GM21390 (cell line): ENCODE measurements at regions not wholly inside any gene's neighbourhood (a gene's known extent, or its start where the extent isn't known, plus 50 kb on each side); places are given as distances from the start of the nearest gene placed in this dataset.

Experiments
- ATAC-seq: cut with Tn5 transposase; IDR thresholded peaks from one replicate; pipeline ENCODE4 v1.9.1; 2021; ENCODE audit not compliant: unreplicated experiment

DNA sequence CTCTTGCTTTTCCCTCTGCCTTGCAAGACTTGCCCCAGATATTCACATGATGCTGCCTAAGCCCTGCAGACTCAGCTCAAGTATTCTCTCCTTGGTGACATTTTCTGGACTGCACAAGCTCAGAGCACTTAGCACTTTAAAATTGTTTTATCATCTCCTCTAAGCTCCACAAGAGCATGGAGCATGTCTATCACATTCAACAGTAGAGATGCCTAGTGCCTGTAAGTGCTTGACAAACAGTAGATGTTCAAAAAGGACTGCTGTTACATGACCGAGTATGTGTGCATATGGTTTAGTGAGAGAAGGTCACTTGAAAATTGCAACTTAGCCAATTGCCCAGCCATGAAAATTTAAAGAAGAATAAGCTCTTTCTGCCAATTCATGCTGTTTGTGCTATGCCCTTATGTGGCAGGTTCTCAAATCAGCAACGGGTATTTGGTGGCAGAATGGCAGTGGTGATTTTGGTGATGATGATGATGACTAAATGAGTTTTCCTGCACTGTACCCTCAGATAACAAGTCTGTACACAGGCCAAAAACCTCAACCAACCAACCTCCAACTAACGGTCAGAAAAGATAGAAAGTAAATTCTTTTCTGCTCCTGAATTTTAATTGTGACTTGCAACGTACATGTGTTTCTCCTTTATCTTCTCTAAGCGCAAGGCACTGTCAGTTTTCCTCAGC is 647.2 kb upstream of the UBE2E2 start:
- no peak for ATAC-seq

DNA sequence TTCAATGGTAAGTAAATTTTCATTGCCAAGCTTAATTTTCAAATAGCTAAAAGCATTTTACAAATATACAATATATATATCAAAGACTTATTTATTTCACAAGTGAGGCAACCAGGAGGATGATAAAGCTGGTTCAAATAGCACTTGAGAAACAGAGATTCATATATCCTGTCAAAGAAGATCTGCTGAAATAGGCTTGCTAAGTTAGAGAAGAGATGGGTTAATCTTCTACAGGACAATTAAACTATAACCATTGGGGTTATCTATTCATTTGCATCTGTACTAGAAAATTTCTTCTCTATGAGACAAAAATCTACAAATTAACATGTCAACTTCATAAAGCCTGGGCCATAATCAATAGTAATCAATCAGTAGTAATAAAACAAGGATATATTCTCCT is 637.7 kb upstream of the UBE2E2 start:
- no peak for ATAC-seq

DNA sequence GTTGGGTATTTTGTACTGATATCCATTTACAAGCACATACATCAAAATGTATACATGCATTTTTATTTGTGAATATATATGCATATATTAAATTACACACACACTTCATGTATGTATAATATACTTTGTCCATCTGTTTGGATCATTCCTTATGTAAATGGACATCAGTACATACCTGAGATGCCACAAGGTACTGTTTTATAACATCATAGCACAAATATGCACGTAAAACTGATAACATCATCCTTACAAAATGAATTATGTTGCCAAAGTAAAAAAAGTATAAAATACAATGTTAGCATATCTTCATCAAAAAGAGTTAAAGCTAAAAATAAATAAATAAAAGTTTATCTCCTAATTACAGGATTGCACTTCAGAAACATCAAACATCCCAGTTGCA is 634.8 kb upstream of the UBE2E2 start:
- ATAC-seq: no peak

DNA sequence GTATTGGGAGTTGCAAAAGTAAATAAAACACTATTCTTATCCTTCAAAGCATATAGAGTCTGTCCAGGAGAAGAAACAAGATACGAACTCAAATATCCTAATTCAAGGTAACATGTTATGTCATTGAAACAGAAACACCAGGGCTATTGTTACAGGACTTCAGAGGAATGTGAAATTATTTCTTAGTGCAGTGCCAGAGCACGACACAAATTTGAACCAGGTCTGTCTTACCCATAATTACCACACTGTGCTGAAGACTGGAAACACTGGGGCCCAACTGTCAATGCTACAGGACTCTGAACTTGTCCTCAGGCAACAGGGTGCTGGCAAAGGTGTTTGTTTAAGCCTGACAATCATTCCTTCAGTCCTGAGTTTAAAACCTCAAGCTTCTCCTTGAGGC is 633.6 kb upstream of the UBE2E2 start:
- ATAC-seq: no peak

DNA sequence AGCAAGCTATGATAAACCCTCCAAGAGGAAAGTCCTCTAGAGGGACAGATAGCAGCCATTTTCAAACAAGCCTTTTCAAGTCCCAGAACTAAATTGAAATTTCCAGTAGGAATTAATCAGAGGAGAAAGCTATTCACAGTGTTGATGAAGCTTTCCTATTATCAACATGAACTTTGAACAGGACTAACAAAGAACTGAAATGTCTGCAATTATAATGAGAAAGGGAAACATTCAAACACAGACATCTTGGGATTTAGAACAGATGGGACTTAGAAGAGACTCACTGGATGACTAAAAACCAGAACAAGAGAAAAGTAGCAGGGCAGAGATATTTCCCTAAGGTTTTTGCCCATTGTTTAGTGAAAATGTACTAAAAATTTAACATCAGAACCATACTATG is 622.1 kb upstream of the UBE2E2 start:
- no peak for ATAC-seq

DNA sequence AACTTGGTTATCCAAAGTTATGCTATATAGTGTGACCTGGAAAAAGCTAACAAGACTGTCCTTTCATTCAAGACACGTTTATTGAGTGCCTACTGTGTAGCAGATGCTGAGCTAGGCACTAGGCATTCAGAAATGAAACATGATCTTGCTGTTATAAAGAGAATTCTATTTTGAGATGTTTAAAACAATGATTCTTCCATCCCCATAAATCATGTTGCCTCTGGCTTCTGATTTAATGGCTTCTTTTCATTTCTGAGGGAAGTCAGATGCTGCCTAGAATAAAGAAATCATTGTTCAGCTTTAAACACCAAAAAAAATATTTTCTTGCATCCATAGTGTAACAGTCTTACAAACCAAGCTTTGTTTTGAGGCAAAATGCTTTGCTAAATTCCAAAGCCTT is 620.9 kb upstream of the UBE2E2 start:
- no peak for ATAC-seq

DNA sequence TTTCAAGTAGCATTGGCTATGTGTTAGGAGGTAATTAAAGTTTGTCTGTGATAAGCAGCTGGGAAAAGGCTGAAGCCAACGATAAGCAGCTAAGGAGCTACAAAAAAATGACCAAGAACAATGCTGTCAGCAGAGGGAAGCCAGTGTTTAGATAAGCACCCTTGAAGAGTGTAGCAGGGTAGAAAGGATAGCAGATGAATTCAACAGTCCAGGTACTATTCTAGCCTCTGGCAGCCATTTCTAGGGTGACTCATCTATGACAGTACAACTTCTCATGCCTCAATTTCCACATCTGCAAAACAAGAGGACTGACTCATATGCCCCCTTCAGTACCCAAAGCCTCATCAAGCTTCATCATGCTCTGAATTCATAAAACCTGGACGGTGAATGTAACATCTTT is 617.6 kb upstream of the UBE2E2 start:
- ATAC-seq: no peak

DNA sequence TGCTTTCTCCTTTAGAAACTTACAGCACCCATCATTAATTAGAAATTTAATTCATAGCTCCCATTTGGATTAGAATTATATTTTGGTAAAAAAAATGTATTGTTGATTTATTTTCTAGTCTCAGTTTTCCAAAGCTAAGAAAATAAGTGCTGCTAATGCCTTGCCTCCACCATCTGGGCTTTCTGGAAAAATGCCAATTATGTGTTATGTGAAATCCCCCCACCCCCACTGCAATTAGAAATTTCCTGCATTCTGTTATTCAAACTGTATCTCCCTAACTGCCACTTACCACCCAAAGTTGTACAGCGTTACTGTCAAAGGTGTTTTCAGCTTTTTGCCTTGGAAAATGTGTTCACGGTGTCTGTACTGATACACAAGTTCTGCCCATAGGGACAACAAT is 617.2 kb upstream of the UBE2E2 start:
- ATAC-seq: no peak

DNA sequence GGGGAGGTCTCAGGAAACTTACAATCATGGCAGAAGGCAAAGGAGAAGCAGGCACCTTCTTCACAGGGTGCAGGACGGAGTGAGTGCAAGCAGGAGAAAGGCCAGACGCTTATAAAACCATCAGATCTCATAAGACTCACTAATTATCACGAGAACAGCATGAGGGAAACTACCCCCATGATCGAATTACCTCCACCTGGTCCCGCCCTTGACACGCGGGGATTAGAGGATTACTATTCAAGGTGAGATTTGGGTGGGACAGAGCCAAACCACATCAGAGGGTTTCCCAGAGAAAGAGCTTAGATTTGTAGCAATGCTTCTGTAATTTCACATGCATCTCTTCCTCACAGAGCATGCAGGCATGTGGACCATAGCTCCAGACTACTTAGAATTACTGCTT is 615.7 kb upstream of the UBE2E2 start:
- ATAC-seq: no peak

DNA sequence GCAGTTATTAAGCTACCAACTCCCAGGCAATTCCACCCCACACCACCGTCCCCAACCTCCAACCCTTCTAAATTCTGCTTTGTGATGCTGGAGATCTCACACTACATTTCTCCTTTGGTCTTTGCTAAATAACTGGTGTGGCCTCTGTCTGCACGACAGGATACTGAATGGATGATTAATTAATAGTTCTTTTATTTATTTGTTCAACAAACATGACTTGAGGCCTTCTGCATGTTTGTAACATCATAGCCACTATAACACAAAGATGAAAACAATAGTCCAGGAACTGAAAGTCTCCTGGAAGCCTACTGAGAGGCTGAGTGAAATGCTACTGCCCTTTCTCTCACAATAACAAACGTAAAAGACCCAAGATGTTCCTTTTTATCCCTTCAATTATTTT is 609.5 kb upstream of the UBE2E2 start:
- no peak for ATAC-seq

DNA sequence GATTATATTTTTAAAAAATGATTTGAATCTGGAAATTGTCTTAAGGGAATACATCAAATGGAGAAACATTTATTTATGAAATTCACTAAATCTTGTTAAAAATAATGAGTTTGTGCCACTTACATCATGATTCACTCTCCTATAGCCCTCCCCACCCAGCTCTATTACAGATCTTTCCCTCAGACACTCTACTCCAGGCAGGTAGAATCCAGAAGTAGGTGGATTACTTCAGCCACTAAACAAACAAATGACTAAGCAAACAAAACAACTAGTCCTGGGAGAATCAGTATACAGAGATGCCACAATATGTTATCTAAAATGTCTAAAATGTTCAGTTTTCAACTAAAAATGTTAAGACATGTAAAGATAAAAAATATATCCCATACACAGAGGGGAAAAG is 608.1 kb upstream of the UBE2E2 start:
- ATAC-seq: no peak

DNA sequence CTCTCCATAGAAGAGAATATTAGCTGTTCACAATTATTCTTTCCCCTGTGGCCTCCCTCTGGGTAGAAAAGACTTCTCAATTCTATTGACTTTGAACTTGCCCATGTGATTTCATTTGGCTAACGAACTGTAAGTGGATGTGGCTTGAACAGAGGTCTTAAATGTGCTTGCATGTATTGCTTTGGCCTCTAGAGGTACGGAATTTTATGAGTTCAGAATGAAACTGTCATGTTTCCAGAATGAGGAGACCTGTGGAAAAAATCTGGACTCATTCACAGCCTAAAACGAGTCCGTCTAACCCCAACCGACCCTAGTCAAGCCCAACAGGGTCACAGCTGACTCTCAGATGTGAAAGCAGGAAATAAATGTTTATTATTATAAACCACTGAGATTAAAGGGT is 596.7 kb upstream of the UBE2E2 start:
- ATAC-seq: no peak

DNA sequence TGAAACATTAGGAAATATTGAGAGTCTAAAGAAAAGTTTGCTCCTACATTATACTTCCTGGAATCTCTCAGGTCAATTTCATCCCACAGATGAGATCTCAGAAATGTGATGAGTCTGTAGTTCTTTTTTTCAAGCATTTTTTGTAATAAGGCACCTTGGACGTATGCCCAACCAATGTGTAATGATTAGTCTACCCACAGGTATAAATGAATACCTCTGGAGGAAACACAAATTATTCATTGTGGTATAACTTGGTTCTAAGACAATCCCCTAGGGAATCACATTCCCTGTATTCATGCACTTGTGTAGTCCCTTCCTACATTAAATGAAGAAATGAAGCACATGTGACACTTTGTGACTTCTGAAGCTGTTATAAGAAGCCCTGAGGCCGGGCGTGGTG is 596.2 kb upstream of the UBE2E2 start:
- ATAC-seq: no peak

DNA sequence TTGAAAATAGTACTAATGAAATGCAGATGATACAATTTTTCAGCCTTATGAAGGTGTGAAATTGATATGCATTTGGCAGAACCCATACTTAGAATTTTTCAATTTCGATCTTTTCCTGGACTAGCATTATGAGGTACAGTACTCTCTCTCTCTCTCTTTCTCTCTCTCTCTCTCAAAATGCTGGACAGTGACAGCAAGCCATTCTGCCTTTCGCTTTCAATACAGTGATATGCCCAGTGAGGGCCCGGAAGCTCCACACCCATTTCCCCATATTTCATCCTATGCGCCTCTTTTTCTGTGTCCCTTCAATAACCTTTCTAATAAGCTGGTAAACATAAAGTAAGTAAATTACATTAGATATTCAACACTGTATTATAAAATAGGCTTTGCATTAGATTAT is 595.0 kb upstream of the UBE2E2 start:
- ATAC-seq: no peak

DNA sequence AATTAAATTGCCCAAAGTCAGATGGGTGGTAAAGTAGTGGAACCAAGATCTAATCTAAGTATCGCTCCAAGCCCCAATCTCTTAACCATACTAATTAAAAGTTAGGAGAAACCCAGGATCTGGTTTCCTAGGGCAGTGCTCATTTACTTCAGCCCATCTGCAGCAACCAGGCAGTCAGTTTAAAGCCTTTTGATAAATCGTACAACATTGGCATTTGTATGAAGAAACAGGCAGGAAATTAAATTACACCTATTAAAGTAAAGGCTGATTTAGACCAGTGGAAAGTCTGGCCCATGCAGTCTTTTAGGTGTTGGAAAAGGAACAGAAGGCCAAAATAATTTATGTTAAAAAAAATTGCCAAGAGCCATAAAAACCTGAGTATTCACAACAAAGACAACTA is 594.4 kb upstream of the UBE2E2 start:
- no peak for ATAC-seq

DNA sequence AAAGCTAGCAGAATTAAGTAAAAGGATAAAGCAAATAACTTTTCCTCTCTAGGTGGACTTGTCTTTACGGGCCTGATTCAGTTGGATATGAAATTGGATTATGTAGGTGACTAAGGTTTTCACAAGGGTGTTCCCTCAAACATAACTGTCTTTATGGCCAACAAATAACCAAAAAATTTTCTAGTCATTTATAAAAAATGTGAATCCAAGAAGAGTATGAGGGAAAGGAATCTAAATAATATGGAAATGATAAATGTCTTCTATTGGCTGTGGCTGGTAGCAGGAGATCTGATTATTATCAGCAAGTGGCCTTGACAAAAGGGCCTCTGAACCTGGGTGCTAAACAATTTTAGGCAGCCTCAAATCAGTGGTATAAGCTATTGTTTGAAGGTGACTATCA is 594.0 kb upstream of the UBE2E2 start:
- no peak for ATAC-seq

DNA sequence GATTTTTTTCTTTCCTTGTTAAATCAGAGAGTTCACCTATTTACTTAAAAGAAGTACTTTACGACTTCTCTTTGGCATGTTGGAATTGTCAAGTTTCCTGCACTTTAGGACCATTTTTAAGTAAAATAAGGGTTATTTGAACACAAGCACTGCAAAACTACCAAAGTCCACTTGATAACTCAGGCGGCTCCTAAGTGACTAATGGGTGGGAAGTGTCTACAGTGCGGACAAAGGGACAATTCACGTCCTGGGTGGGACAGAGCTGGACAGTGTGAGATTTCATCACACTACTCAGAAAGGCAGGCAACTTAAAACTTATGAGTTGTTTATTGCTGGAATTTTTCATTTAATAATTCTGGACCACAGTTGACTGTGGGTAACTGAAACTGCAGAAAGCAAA is 590.2 kb upstream of the UBE2E2 start:
- ATAC-seq: no peak

DNA sequence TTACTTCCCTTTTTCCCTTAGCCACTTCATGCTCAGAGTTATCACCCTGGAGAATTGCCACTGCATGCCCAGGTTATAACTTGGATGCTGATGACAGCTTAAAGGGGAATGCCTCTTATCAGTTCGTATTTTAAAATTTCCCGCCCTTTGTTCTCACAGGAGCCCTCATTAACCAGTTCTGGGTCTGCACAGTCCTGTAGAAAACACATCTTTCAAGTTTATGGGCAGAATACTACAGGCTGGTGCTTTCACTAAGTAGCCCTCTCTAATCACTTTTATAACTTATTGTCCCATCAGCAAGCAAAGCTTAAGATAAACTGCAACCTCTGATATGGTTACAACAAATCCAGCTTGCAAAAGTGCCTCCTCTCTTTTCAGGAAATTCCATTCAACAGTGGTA is 587.3 kb upstream of the UBE2E2 start:
- ATAC-seq: no peak

DNA sequence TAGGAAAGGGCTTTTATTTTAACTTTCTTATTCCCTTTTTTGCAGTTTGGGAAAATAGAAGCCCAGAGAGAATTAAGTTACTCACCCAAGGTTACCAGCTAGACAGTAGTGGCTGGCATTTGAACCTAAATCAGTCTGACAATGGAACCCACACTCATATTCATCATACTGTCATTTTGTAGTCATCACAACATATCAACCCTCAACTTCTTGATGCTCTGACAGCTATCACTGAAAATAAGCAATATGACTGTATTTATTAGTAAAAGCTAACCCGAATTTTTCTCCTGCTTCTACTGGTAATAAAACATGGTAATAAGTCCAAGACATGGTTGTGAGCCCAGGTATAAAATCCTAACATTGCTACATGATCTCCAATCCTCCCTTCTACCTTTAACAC is 585.8 kb upstream of the UBE2E2 start:
- no peak for ATAC-seq

DNA sequence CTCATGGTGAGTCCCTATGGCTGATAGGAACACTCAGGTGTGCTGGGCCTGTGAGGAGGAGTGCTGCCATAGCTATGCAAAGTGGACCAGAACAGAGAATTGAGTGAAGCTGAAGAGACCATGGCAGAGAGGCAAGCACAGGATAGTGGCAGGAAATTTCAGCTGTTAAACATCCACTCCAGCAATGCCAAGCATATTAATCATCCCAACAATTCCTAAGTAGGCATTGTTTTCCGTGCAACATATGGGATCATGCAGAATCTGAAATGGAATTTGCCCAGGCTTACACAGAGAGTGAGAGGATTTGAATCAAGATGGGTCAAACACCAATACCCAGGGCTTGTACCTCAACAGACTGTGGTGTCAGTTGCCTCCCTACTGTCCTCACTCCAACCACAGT is 582.6 kb upstream of the UBE2E2 start:
- ATAC-seq: no peak

DNA sequence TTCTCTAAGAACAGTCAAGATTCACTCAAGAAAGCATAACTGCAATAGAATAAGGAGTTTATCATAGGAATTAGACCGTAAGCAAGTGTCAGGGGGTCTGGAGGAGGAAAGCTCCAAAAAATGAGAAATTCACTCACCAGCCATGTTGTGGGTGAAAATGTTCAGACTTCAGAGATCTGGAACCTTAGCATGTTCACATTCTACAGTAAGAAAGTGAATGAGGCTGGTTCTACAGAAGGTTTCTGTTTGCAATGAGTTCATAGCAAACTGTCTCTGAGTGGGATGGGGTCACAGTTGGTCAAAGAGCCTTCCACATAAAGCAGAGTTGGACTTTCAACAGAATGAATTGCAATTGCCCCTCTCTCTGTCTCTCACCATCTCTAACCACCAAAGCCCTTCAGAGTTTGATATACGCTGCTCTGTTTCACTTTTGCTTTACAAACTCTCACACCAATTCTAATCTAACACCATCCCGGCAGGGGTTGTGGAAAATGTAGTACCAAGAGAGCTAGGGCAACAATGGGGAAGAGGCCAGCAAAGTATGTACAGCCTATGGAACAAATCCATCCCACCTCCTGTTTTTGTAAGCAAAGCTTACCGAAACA is 581.8 kb upstream of the UBE2E2 start:
- no peak for ATAC-seq

DNA sequence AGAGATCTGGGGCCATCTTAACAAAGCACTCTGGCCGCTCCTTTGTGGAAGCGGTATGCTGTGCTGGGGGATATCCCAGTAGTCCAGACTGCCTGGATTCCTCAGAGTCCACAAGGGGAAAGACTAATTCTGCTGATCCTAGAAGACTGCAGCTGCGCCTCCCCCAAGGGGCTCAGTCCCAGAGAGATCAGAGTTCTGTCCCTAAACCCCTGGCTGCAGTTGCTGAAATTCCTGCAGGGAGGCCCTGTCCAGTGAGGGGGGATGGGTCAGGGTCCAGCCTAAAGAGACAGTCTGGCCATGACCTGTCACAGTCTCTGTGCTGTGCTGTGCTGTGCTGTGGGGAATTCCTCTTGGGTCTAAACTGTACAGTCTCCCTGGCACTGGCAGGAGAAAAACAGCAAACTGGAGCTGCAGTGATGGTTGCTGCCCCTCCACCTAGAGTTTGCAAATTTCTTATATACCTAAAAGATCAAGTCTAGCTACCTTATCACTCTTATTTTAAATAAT is 575.1 kb upstream of the UBE2E2 start:
- ATAC-seq: no peak

DNA sequence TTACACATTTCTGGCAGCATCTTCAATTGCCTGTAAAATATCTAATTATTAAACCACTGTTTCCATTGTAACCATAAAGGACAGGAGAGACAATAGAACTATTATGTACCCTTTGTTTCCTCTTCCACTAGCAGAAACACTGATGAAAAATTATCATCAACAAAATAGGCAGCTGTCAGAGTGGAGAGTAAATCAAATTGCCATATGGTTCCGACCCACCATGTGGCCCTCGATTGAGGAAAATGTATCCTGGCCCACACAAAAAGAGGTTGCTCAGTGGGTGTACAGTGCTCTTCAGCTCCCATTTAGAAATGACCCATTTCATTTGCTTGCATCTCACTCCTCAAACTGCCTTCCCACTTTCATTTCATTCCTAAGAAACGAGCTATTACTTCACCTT is 570.6 kb upstream of the UBE2E2 start:
- ATAC-seq: no peak
